ENCODE measurements at regions not wholly inside any gene's neighbourhood (a gene's known extent, or its start where the extent isn't known, plus 50 kb on each side); places are given as distances from the start of the nearest gene placed in this dataset.

DNA sequence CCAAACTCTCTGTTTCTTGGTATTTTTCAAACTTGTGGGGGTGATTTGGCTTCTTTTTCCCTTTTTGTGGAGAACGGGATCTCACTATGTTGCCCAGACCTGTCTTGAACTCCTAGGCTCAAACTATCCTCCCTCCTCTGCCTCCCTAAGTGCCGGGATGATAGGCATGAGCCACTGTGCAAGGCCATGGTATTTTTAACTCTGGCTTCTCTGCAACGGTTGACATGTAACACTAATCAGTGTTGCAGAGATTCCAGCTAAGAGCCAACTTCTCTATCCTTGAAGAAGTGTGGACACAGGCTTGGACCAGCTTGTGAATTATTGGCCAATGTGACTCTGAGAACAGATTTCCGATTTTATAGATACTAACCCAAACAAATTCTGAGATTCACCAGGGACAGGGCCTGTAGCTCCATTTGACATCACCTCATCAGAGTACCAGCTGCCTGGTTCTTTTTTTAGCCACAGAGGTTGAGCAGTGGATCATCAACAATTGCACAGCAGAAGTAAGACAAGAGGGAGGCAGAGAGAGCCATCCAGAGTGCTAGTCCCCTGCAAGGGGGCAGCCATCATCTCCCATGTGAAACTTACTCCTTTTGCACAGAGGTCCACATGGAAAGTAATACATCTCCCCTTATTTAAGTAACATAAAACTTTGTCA, 98.1 kb upstream of the SYNPR start:
- TF ChIP-seq ZNF565 (CRISPR knock-in tag; conservative IDR thresholded peaks at IDR 0.05; ENCODE audit: low read depth): no peak
- TF ChIP-seq, protein P1, sequence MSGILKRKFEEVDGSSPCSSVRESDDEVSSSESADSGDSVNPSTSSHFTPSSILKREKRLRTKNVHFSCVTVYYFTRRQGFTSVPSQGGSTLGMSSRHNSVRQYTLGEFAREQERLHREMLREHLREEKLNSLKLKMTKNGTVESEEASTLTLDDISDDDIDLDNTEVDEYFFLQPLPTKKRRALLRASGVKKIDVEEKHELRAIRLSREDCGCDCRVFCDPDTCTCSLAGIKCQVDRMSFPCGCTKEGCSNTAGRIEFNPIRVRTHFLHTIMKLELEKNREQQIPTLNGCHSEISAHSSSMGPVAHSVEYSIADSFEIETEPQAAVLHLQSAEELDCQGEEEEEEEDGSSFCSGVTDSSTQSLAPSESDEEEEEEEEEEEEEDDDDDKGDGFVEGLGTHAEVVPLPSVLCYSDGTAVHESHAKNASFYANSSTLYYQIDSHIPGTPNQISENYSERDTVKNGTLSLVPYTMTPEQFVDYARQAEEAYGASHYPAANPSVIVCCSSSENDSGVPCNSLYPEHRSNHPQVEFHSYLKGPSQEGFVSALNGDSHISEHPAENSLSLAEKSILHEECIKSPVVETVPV (CRISPR knock-in tag; IDR thresholded peaks at IDR 0.05): no peak
- TF ChIP-seq ZFP3 (CRISPR knock-in tag; IDR thresholded peaks at IDR 0.05): no peak
- TF ChIP-seq TCF4 (CRISPR knock-in tag; IDR thresholded peaks at IDR 0.05; ENCODE audit: borderline replicate concordance): no peak
- no peak for TF ChIP-seq ESRRG (CRISPR knock-in tag; IDR thresholded peaks at IDR 0.05)
- TF ChIP-seq ZFP30 (CRISPR knock-in tag; IDR thresholded peaks at IDR 0.05): no peak
- no peak for TF ChIP-seq ZNF8 (CRISPR knock-in tag; IDR thresholded peaks at IDR 0.05)
- TF ChIP-seq, protein P2, sequence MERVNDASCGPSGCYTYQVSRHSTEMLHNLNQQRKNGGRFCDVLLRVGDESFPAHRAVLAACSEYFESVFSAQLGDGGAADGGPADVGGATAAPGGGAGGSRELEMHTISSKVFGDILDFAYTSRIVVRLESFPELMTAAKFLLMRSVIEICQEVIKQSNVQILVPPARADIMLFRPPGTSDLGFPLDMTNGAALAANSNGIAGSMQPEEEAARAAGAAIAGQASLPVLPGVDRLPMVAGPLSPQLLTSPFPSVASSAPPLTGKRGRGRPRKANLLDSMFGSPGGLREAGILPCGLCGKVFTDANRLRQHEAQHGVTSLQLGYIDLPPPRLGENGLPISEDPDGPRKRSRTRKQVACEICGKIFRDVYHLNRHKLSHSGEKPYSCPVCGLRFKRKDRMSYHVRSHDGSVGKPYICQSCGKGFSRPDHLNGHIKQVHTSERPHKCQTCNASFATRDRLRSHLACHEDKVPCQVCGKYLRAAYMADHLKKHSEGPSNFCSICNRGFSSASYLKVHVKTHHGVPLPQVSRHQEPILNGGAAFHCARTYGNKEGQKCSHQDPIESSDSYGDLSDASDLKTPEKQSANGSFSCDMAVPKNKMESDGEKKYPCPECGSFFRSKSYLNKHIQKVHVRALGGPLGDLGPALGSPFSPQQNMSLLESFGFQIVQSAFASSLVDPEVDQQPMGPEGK (CRISPR knock-in tag; IDR thresholded peaks at IDR 0.05; ENCODE audit: borderline replicate concordance): no peak
